GM10266 (cell line): ENCODE measurements at regions not wholly inside any gene's neighbourhood (a gene's known extent, or its start where the extent isn't known, plus 50 kb on each side); places are given as distances from the start of the nearest gene placed in this dataset.

ENCODE experiments used
- DNase-seq: peaks from one replicate; pipeline ENCODE4 v3.0.0; 2012; ENCODE audit errors: extremely low spot score
- TF ChIP-seq, protein P1 (sequence below): IDR thresholded peaks from 2 replicates; pipeline ENCODE4 v1.5.1; 2012; ENCODE audit warnings: mild to moderate bottlenecking, low read depth; ENCODE audit not compliant: control insufficient read depth, insufficient read depth; ENCODE audit errors: missing control alignments

DNA sequence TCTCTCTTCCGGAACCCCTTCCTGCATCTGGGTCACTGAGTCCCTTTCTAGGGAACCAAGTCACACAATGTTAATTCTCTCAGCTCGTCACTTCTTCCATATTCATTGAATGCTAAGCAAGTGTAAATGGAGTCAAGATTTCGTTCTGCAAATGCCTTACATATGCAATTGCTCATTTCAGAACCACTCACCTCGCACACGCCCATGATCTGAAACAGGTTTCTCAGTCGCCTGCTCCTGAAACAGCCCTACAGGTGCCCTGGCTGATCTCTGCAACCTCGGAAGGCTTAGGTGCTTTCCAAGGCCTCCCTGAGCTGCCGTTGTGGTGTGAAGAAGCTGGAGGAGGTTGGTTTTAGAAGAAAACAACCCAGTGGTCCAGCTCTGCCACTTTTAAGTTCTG, 100.8 kb upstream of the MSX1 start:
- TF ChIP-seq, protein P1, sequence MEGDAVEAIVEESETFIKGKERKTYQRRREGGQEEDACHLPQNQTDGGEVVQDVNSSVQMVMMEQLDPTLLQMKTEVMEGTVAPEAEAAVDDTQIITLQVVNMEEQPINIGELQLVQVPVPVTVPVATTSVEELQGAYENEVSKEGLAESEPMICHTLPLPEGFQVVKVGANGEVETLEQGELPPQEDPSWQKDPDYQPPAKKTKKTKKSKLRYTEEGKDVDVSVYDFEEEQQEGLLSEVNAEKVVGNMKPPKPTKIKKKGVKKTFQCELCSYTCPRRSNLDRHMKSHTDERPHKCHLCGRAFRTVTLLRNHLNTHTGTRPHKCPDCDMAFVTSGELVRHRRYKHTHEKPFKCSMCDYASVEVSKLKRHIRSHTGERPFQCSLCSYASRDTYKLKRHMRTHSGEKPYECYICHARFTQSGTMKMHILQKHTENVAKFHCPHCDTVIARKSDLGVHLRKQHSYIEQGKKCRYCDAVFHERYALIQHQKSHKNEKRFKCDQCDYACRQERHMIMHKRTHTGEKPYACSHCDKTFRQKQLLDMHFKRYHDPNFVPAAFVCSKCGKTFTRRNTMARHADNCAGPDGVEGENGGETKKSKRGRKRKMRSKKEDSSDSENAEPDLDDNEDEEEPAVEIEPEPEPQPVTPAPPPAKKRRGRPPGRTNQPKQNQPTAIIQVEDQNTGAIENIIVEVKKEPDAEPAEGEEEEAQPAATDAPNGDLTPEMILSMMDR = no peak

DNA sequence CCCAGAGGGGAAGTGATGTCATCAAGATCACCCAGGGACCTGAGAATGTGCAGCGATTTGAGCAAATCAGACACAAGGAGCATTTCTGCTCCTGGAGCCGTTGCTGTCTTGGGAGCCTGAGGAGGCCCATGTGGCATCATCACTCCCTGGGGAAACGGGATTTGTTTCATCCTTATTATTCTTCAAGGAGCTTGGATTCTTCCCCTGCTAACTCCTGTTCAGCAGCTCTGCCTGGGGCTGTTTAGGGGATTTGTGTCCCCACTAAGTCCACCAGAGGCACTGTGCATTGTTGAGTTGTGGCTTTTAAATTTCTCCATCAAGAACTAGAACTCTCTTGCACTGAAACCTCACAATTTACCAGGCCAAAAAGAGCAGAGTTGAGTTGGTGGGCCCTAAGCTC, 104.2 kb upstream of the MSX1 start:
- TF ChIP-seq, protein P1 = no peak
- no peak for DNase-seq

More for the DNA sequence above, 100.8 kb upstream of the MSX1 start:
- DNase-seq = peak; percentile 40

DNA sequence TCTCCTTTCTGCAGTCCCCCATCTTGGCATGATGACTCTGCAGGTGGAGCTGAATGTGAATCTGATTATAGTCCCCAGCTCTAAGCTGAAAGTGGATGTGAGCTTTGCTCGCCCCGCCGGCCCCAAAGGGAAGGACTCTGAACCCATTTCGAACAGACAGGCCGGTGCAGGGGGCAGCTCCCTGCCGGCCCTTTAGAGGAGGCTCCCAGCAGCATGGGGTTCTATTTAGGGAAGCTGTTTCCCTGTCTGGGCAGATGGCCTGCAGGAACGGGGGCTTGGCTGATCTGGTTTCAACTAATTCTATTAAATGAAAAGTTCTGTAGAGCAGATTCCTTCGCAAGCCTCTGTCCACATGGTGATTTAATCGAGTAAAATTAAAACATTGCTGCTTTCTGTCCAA, 104.8 kb upstream of the MSX1 start:
- DNase-seq = no peak
- TF ChIP-seq, protein P1 = no peak

DNA sequence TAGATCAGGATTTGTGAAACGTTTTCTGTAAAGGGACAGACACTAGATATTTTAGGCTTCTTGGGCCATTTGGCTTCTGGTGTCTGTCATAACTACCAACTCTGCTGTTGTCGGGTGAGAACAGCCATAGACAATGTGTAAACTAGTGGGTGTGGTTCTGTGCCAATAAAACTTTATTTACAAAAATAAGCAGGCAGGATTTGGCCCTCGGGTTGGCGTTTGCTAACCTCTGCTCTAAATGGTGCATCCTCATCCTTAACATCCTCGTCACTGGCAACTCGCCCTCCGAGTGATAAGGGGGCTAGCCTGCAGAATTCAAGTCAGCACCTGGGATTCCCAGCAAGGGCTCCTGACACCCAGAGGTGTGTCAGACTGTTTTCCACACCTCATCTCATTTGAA, 105.8 kb upstream of the MSX1 start:
- no peak for DNase-seq
- TF ChIP-seq, protein P1 = no peak

DNA sequence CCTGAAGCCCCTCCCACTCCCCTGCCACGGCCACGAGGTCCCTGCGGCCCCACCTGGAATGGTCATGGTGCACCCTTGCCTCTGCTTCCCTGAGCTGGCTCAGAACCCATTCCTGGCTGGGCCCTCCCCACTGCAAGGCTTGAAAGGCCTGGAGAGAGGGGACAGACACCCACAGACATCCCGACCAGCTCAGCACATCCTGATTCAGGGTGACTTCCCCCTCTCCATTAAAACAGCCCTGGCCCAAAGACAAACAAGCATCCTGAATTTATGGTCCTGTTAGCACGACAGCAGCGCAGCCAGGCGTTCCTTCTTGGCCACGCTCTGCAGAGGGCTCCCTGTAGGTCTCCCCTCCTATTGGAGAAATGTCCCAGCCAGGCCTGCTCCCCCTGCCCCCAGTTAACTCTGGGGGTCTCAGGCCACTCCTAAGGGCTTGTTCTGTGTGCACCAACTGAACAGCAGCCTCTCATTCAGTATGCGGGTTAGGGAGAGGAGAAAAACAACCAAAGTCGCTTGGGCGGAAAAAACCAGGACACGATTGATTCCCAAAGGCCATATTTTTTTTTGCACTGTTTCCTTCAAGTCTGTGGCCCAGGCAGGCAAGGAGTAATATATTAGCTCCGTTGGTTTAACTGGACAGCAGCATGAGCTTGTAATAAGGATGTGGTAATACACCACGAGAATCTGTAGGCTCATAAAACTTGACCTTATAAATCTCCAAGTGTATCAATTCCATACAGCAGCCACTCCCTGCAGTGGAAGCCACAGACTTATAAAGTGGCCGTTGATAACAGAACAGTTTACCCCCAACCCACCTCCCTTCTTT, 106.7 kb upstream of the MSX1 start:
- TF ChIP-seq, protein P1 = no peak

DNA sequence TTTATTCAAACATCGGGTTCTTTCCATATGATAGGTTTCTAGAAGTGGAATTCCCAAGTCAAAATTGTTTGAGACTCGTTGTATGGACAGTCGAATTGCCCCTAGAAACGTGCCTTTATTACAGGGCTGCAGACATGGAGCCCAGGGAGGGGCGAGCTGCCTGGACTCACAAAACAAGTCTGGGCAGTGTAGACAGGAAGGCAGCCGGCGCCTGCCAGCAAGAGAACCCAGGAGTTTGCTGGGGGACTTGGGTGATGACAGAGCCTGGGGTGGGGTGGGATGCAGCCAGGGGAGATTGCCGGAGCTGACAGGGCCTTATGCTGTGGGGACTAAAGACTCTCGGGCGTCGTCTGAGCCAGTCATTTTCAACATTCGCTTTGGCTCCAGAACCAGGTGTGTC, 107.4 kb upstream of the MSX1 start:
- DNase-seq = no peak
- TF ChIP-seq, protein P1 = no peak

More for the DNA sequence above, 106.7 kb upstream of the MSX1 start:
- DNase-seq = no peak

DNA sequence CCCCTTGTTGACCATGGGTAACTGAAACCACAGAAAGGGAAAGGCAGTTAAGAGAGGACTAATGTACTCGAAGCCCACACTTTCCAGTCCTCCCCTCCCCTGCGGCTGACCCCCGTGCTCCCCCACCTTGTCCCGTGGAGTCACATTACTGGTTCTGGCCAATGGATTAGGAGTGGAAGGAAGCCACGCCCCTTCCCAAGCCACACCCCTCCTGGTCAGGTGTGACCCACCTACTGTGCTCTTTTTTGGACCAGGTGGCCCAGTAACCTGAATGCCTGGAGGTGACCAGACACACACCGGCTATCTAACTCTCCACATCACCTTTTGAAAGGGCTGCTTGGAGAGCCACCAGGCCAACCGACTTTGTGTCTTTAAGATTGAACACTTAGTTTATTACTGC, 109.3 kb upstream of the MSX1 start:
- TF ChIP-seq, protein P1 = no peak
- DNase-seq = no peak
